GM10248 (cell line): ENCODE measurements at regions not wholly inside any gene's neighbourhood (a gene's known extent, or its start where the extent isn't known, plus 50 kb on each side); places are given as distances from the start of the nearest gene placed in this dataset.

Source experiments
- CTCF ChIA-PET: fragments of 300-600 bp; sonication (Branson Sonifier 250); formaldehyde crosslinking; extraction: SDS; loops from one replicate; lab custom pipeline; 2021; ENCODE audit warnings: antibody characterized with exemption; lab: Yijun Ruan, JAX
- POLR2A ChIA-PET: fragments of 350-650 bp; sonication (Branson Sonifier 250); formaldehyde crosslinking; extraction: SDS; loops from one replicate; lab custom pipeline; 2020; ENCODE audit warnings: antibody characterized with exemption; lab: Yijun Ruan, JAX
- DNase-seq: peaks from one replicate; pipeline ENCODE4 v3.0.0; 2012; ENCODE audit errors: extremely low spot score
- TF ChIP-seq, protein P1 (sequence below): IDR thresholded peaks from 2 replicates; pipeline ENCODE4 v1.5.1; 2012; ENCODE audit warnings: mild to moderate bottlenecking, low read depth; ENCODE audit errors: extremely low read depth, missing control alignments, control extremely low read depth

DNA sequence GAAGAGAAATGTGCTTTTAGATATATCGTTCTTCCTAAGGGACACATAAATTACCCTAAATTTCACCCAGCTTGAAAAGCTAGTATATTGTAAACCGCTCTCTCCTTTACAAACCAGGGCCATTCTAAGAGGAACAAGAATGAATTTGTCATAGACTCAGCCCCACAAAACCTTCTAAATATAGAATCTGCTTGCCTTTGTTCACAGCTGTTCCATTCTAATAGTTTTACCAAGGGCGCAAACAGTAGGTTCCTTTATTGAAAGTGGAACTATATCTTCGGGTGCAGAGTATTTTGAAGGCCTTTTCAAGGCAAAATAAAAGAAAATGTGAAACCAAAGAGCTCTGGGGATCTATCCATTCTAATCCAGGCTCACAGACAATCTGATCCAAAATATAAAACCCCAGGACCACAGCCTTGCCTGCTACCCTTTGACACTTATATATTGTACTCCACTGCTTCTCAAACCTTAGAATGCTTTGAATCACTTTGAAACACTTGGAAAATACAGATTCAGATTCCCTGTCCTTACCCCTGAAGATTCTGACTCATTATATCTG is 316.8 kb downstream of the PAX3 start:
- CTCF ChIA-PET = no interaction called here
- POLR2A ChIA-PET = no interaction called here
- DNase-seq = no peak
- TF ChIP-seq, protein P1, sequence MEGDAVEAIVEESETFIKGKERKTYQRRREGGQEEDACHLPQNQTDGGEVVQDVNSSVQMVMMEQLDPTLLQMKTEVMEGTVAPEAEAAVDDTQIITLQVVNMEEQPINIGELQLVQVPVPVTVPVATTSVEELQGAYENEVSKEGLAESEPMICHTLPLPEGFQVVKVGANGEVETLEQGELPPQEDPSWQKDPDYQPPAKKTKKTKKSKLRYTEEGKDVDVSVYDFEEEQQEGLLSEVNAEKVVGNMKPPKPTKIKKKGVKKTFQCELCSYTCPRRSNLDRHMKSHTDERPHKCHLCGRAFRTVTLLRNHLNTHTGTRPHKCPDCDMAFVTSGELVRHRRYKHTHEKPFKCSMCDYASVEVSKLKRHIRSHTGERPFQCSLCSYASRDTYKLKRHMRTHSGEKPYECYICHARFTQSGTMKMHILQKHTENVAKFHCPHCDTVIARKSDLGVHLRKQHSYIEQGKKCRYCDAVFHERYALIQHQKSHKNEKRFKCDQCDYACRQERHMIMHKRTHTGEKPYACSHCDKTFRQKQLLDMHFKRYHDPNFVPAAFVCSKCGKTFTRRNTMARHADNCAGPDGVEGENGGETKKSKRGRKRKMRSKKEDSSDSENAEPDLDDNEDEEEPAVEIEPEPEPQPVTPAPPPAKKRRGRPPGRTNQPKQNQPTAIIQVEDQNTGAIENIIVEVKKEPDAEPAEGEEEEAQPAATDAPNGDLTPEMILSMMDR = no peak

DNA sequence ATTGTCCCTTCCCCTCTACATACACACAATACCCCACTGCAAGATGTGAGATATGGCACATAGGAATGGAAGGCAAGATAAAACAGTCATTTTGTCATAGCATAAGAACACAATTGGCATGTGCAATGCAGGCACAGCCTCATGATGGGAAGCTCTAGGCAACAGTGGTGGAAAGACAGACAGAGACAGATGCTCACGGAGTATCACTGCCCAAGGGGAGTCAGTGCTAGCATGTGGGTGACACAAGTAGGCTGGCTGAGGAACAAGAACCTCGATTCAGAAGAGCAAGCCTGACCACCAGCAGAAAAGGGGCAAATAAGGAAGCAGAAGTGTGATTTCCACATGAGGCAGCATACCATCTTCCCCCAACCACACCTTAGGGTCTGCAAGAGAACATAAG is 323.6 kb downstream of the PAX3 start:
- no peak for DNase-seq
- TF ChIP-seq, protein P1 = no peak
- POLR2A ChIA-PET = no interaction called here
- CTCF ChIA-PET = no interaction called here

GRCh38 chr2:221973902-221974301 is 324.9 kb downstream of the PAX3 start:
- POLR2A ChIA-PET = no interaction called here
- CTCF ChIA-PET = no interaction called here
- no peak for DNase-seq
- TF ChIP-seq, protein P1 = no peak

- ChIA-PET POLR2A (no interaction called here), CTCF (no interaction called here)
- DNase-seq = no peak
- TF ChIP-seq, protein P1 = no peak
These were observed 325.3 kb downstream of the PAX3 start for GRCh38 chr2:221973502-221973901.

- DNase-seq = no peak
- TF ChIP-seq, protein P1 = no peak
- CTCF ChIA-PET = no interaction called here
- POLR2A ChIA-PET = no interaction called here
These were observed 325.9 kb downstream of the PAX3 start for GRCh38 chr2:221972813-221973478.

- DNase-seq = no peak
- TF ChIP-seq, protein P1 = no peak
- ChIA-PET CTCF (interaction anchor here (1.5 kb wide), 1 partner anchor 9 kb away, joined by 3 read pairs; no protein-coding TSS in a partner anchor), POLR2A (no interaction called here)
These were observed 328.4 kb downstream of the PAX3 start for GRCh38 chr2:221970389-221970788.
